ENCODE measurements at regions not wholly inside any gene's neighbourhood (a gene's known extent, or its start where the extent isn't known, plus 50 kb on each side); places are given as distances from the start of the nearest gene placed in this dataset.

- in situ Hi-C loops (cut with HindIII; ENCODE audit: extremely low pct_ligation_motif_present, low pct_unique_long_range_greater_than_20kb): no loop called here
- Histone ChIP-seq H3K4me1 (ENCODE audit: insufficient read depth, low read length) (no peaks in the 10 kb centered on the region), H3K9me3 (ENCODE audit: low read length) (peaks cover 19% of the 10 kb centered on the region; the same call in 1 of the 2 replicates), H3K27ac (ENCODE audit: extremely low read length, insufficient read depth, low read length) (no peak overlapping the region), H3K27me3 (ENCODE audit: control insufficient read depth in 1 of 2, insufficient read depth in 2 of 2, low read length in 2 of 2) (no peaks in the 10 kb centered on the region), H3K79me2 (ENCODE audit: insufficient read depth, low read length) (no peaks in the 10 kb centered on the region), H3K4me2 (ENCODE audit: low read depth, low read length) (no peak overlapping the region), H3K4me3 (replicated peaks in 1 of 3; ENCODE audit: insufficient read depth in 1 of 3, low read depth in 2 of 3, low read length in 3 of 3) (no peak overlapping the region), H3K36me3 (replicated peaks in 1 of 2; ENCODE audit: control insufficient read depth in 1 of 2, insufficient read depth in 2 of 2, low read length in 2 of 2) (no peaks in the 10 kb centered on the region), H3K9ac (ENCODE audit: insufficient read depth, low read depth, low read length) (no peak overlapping the region), H2AFZ (ENCODE audit: low read length) (no peak overlapping the region), H4K20me1 (ENCODE audit: insufficient read depth, low read length) (no peaks in the 10 kb centered on the region)
- TF ChIP-seq, protein P1, sequence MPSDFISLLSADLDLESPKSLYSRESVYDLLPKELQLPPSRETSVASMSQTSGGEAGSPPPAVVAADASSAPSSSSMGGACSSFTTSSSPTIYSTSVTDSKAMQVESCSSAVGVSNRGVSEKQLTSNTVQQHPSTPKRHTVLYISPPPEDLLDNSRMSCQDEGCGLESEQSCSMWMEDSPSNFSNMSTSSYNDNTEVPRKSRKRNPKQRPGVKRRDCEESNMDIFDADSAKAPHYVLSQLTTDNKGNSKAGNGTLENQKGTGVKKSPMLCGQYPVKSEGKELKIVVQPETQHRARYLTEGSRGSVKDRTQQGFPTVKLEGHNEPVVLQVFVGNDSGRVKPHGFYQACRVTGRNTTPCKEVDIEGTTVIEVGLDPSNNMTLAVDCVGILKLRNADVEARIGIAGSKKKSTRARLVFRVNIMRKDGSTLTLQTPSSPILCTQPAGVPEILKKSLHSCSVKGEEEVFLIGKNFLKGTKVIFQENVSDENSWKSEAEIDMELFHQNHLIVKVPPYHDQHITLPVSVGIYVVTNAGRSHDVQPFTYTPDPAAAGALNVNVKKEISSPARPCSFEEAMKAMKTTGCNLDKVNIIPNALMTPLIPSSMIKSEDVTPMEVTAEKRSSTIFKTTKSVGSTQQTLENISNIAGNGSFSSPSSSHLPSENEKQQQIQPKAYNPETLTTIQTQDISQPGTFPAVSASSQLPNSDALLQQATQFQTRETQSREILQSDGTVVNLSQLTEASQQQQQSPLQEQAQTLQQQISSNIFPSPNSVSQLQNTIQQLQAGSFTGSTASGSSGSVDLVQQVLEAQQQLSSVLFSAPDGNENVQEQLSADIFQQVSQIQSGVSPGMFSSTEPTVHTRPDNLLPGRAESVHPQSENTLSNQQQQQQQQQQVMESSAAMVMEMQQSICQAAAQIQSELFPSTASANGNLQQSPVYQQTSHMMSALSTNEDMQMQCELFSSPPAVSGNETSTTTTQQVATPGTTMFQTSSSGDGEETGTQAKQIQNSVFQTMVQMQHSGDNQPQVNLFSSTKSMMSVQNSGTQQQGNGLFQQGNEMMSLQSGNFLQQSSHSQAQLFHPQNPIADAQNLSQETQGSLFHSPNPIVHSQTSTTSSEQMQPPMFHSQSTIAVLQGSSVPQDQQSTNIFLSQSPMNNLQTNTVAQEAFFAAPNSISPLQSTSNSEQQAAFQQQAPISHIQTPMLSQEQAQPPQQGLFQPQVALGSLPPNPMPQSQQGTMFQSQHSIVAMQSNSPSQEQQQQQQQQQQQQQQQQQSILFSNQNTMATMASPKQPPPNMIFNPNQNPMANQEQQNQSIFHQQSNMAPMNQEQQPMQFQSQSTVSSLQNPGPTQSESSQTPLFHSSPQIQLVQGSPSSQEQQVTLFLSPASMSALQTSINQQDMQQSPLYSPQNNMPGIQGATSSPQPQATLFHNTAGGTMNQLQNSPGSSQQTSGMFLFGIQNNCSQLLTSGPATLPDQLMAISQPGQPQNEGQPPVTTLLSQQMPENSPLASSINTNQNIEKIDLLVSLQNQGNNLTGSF (CRISPR knock-in tag; IDR thresholded peaks at IDR 0.05): no peak
- TF ChIP-seq ZNF879 (CRISPR knock-in tag; IDR thresholded peaks at IDR 0.05) (no peak), ZNF674 (CRISPR knock-in tag; IDR thresholded peaks at IDR 0.05; ENCODE audit: low read depth) (no peak), MAZ (IDR thresholded peaks at IDR 0.05; ENCODE audit: borderline replicate concordance, low read depth, low read length) (no peak), MAZ (CRISPR knock-in tag; IDR thresholded peaks at IDR 0.05; ENCODE audit: low read depth) (no peak), SUZ12 (IDR thresholded peaks at IDR 0.05; ENCODE audit: low read depth, low read length) (no peak), ZNF558 (CRISPR knock-in tag; IDR thresholded peaks at IDR 0.05; ENCODE audit: borderline replicate concordance) (no peak), CENPT (CRISPR knock-in tag; IDR thresholded peaks at IDR 0.05; ENCODE audit: low read depth) (no peak), HNRNPLL (IDR thresholded peaks at IDR 0.05; ENCODE audit: low read depth, low read length, poor library complexity, severe bottlenecking) (no peak), DBP (CRISPR knock-in tag; IDR thresholded peaks at IDR 0.05; ENCODE audit: not compliant biosample characterization) (no peak), NAIF1 (CRISPR knock-in tag; IDR thresholded peaks at IDR 0.05; ENCODE audit: borderline replicate concordance) (no peak), HOXD1 (CRISPR knock-in tag; IDR thresholded peaks at IDR 0.05) (no peak)
- TF ChIP-seq, protein P2, sequence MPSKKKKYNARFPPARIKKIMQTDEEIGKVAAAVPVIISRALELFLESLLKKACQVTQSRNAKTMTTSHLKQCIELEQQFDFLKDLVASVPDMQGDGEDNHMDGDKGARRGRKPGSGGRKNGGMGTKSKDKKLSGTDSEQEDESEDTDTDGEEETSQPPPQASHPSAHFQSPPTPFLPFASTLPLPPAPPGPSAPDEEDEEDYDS (CRISPR knock-in tag; IDR thresholded peaks at IDR 0.05): no peak
- ATAC-seq (no peak), FAIRE-seq (no peak), DNase-seq (ENCODE audit: low spot score) (no peak)
- POLR2A ChIA-PET: no interaction called here
- BruUV-seq (replicated peaks): no TSS peak
- CTCF ChIA-PET (ENCODE audit: low intra/inter-chr PET ratio, low total read pairs): no interaction called here
- intact Hi-C loops (cut with micrococcal nuclease; ENCODE audit: unreplicated experiment): no loop called here
Observed at GRCh38 chr9:17025281-17025680, 109.6 kb upstream of the CNTLN start.
